ENCODE measurements at regions not wholly inside any gene's neighbourhood (a gene's known extent, or its start where the extent isn't known, plus 50 kb on each side); places are given as distances from the start of the nearest gene placed in this dataset.

GRCh38 chr11:101741061-101741460, 157.3 kb upstream of the TRPC6 start:
- TF ChIP-seq CTCF (IDR thresholded peaks at IDR 0.05; ENCODE audit: low read length) (no peak), EZH2 (optimal IDR thresholded peaks at IDR 0.05; ENCODE audit: low read depth, low read length) (no peak), EZH2phosphoT487 (IDR thresholded peaks at IDR 0.05; ENCODE audit: low read length) (no peak)
- Histone ChIP-seq H3K27ac (ENCODE audit: low read length) (no peak overlapping the region), H4K20me1 (ENCODE audit: insufficient read depth, low read length) (no peaks in the 10 kb centered on the region), H3F3A (ENCODE audit: insufficient read depth, low read length) (peaks cover 3% of the 10 kb centered on the region; the same call in 1 of the 2 replicates), H3K79me2 (ENCODE audit: low read length) (no peaks in the 10 kb centered on the region), H3K4me2 (ENCODE audit: low read depth, low read length) (peak overlapping the region; percentile 0; the same call in 1 of the 2 replicates), H3K4me3 (ENCODE audit: low read length) (no peak overlapping the region), H3K9ac (ENCODE audit: low read length) (no peak overlapping the region), H3K9me2 (replicated peaks; ENCODE audit: insufficient read depth, low read length) (no peaks in the 10 kb centered on the region), H3K27me3 (replicated peaks; ENCODE audit: insufficient read depth, low read length) (no peaks in the 10 kb centered on the region), H2AFZ (ENCODE audit: low read length) (no peak overlapping the region), H3K9me3 (replicated peaks; ENCODE audit: insufficient read depth, low read length) (no peaks in the 10 kb centered on the region), H3K36me3 (replicated peaks; ENCODE audit: insufficient read depth, low read length) (no peaks in the 10 kb centered on the region), H3K4me1 (ENCODE audit: low read length) (0 out of 2 replicates have a peak, but pooled peaks cover 14% of the 10 kb centered on the region)
- no peak for DNase-seq

GRCh38 chr11:101738452-101738851, 154.6 kb upstream of the TRPC6 start:
- Histone ChIP-seq H2AFZ (ENCODE audit: low read length) (no peak overlapping the region), H3F3A (ENCODE audit: insufficient read depth, low read length) (peaks cover 3% of the 10 kb centered on the region; the same call in 1 of the 2 replicates), H3K9me2 (replicated peaks; ENCODE audit: insufficient read depth, low read length) (no peaks in the 10 kb centered on the region), H3K4me3 (ENCODE audit: low read length) (no peak overlapping the region), H3K9me3 (replicated peaks; ENCODE audit: insufficient read depth, low read length) (no peaks in the 10 kb centered on the region), H3K27ac (ENCODE audit: low read length) (no peak overlapping the region), H3K4me2 (ENCODE audit: low read depth, low read length) (no peak overlapping the region), H3K4me1 (ENCODE audit: low read length) (0 out of 2 replicates have a peak, but pooled peaks cover 14% of the 10 kb centered on the region), H3K27me3 (replicated peaks; ENCODE audit: insufficient read depth, low read length) (no peaks in the 10 kb centered on the region), H3K36me3 (replicated peaks; ENCODE audit: insufficient read depth, low read length) (no peaks in the 10 kb centered on the region), H4K20me1 (ENCODE audit: insufficient read depth, low read length) (no peaks in the 10 kb centered on the region), H3K9ac (ENCODE audit: low read length) (no peak overlapping the region), H3K79me2 (ENCODE audit: low read length) (no peaks in the 10 kb centered on the region)
- no peak for TF ChIP-seq EZH2phosphoT487 (IDR thresholded peaks at IDR 0.05; ENCODE audit: low read length)
- TF ChIP-seq EZH2 (optimal IDR thresholded peaks at IDR 0.05; ENCODE audit: low read depth, low read length), result no peak
- TF ChIP-seq CTCF (IDR thresholded peaks at IDR 0.05; ENCODE audit: low read length), result no peak
- no peak for DNase-seq

- Histone ChIP-seq H3K4me1 (ENCODE audit: low read length) (no peaks in the 10 kb centered on the region), H3K9me2 (replicated peaks; ENCODE audit: insufficient read depth, low read length) (no peaks in the 10 kb centered on the region), H3K79me2 (ENCODE audit: low read length) (no peaks in the 10 kb centered on the region), H3K9me3 (replicated peaks; ENCODE audit: insufficient read depth, low read length) (no peaks in the 10 kb centered on the region), H4K20me1 (ENCODE audit: insufficient read depth, low read length) (no peaks in the 10 kb centered on the region), H3K27me3 (replicated peaks; ENCODE audit: insufficient read depth, low read length) (no peaks in the 10 kb centered on the region), H3F3A (ENCODE audit: insufficient read depth, low read length) (no peaks in the 10 kb centered on the region), H3K9ac (ENCODE audit: low read length) (no peak overlapping the region), H2AFZ (ENCODE audit: low read length) (no peak overlapping the region), H3K4me3 (ENCODE audit: low read length) (no peak overlapping the region), H3K36me3 (replicated peaks; ENCODE audit: insufficient read depth, low read length) (no peaks in the 10 kb centered on the region), H3K4me2 (ENCODE audit: low read depth, low read length) (no peak overlapping the region), H3K27ac (ENCODE audit: low read length) (no peak overlapping the region)
- DNase-seq, result no peak
- TF ChIP-seq EZH2 (optimal IDR thresholded peaks at IDR 0.05; ENCODE audit: low read depth, low read length), result no peak
- no peak for TF ChIP-seq CTCF (IDR thresholded peaks at IDR 0.05; ENCODE audit: low read length)
- TF ChIP-seq EZH2phosphoT487 (IDR thresholded peaks at IDR 0.05; ENCODE audit: low read length), result no peak
These were observed 145.7 kb upstream of the TRPC6 start for GRCh38 chr11:101729406-101730078.
